Peyer's patch (tissue), 4 donors: ENCODE measurements at regions not wholly inside any gene's neighbourhood (a gene's known extent, or its start where the extent isn't known, plus 50 kb on each side); places are given as distances from the start of the nearest gene placed in this dataset.

Source experiments
- CTCF ChIP-seq, 6 experiments: fragments of 450-650 bp in 4 of 6; fragments of 200-600 bp in 2 of 6; sonication (generic) in 1 of 6; IDR thresholded peaks; one replicate each; pipeline ENCODE4 v1.5.1; 2017 to 2019; ENCODE audit warnings: antibody characterized with exemption in 6 of 6, mild to moderate bottlenecking in 3 of 6, moderate library complexity in 1 of 6
- POLR2A ChIP-seq, 2 donors: fragments of 450-650 bp; IDR thresholded peaks; one replicate each; pipeline ENCODE4 v1.5.1; 2017; ENCODE audit warnings: antibody characterized with exemption in 2 of 2, mild to moderate bottlenecking in 2 of 2, moderate library complexity in 2 of 2

- no peak for TF ChIP-seq CTCF (IDR thresholded peaks at IDR 0.05)
- TF ChIP-seq POLR2A (IDR thresholded peaks at IDR 0.05) = no peak
Observed at GRCh38 chr2:8552293-8552801, 129.5 kb upstream of the ID2 start.
